GM23248 (cell line): ENCODE measurements at regions not wholly inside any gene's neighbourhood (a gene's known extent, or its start where the extent isn't known, plus 50 kb on each side); places are given as distances from the start of the nearest gene placed in this dataset.

Experiments
- EZH2 ChIP-seq: fragments of 200-600 bp; sonication (generic); IDR thresholded peaks from 2 replicates; pipeline ENCODE4 v1.6.1; 2018; ENCODE audit warnings: antibody characterized with exemption, mild to moderate bottlenecking; ENCODE audit not compliant: insufficient read depth, poor library complexity, severe bottlenecking
- EZH2phosphoT487 ChIP-seq: fragments of 200-600 bp; sonication (generic); IDR thresholded peaks from 2 replicates; pipeline ENCODE4 v1.6.1; 2018; ENCODE audit warnings: antibody characterized with exemption, moderate library complexity, mild to moderate bottlenecking, low read depth; ENCODE audit not compliant: insufficient read depth

- TF ChIP-seq EZH2phosphoT487, result no peak
- TF ChIP-seq EZH2, result no peak
These were observed 119.1 kb upstream of the COL5A1 start for GRCh38 chr9:134522502-134522848.
